GM23248 (cell line): ENCODE measurements at regions not wholly inside any gene's neighbourhood (a gene's known extent, or its start where the extent isn't known, plus 50 kb on each side); places are given as distances from the start of the nearest gene placed in this dataset.

Experiments
- EZH2 ChIP-seq: fragments of 200-600 bp; sonication (generic); IDR thresholded peaks from 2 replicates; pipeline ENCODE4 v1.6.1; 2018; ENCODE audit warnings: antibody characterized with exemption, mild to moderate bottlenecking; ENCODE audit not compliant: insufficient read depth, poor library complexity, severe bottlenecking
- EZH2phosphoT487 ChIP-seq: fragments of 200-600 bp; sonication (generic); IDR thresholded peaks from 2 replicates; pipeline ENCODE4 v1.6.1; 2018; ENCODE audit warnings: antibody characterized with exemption, moderate library complexity, mild to moderate bottlenecking, low read depth; ENCODE audit not compliant: insufficient read depth

- TF ChIP-seq EZH2: no peak
- no peak for TF ChIP-seq EZH2phosphoT487
Observed at GRCh38 chr6:130644175-130644574, 183.0 kb upstream of the SMLR1 start.
